Caco-2 (cell line): ENCODE measurements at regions not wholly inside any gene's neighbourhood (a gene's known extent, or its start where the extent isn't known, plus 50 kb on each side); places are given as distances from the start of the nearest gene placed in this dataset.
"Not testable (repeated sequence)": the region's sequence is repeated elsewhere in the genome, so short reads cannot be mapped to it uniquely, and the experiment has no call there.

ENCODE experiments used
- BruUV-seq: library from RNA; stranded (reverse); fragments of 400-500 nt; replicated peaks from 2 replicates; lab custom pipeline; 2021; lab: Mats Ljungman, UMichigan
- CTCF ChIA-PET: fragments of 300-600 bp; sonication (Branson Sonifier 250); formaldehyde crosslinking; loops from one replicate; lab custom pipeline; 2022; ENCODE audit warnings: antibody characterized with exemption; lab: Charles Lee
- POLR2A ChIA-PET: fragments of 300-600 bp; sonication (Branson Sonifier 250); formaldehyde crosslinking; loops from one replicate; lab custom pipeline; 2022; ENCODE audit warnings: antibody characterized with exemption; lab: Charles Lee
- DNase-seq, 2 experiments: peaks; one replicate each; pipeline versions ENCODE4 v3.0.0 to v3.0.0-alpha.2; 2020 to 2022
- H3K27me3 ChIP-seq: replicated peaks from 2 replicates; pipeline ENCODE4 v1.6.0; 2011; ENCODE audit warnings: low read length; ENCODE audit not compliant: control insufficient read depth, insufficient read depth
- H3K36me3 ChIP-seq: 2 replicates; pipeline ENCODE4 v1.5.1; 2011; ENCODE audit warnings: low read length; ENCODE audit not compliant: control insufficient read depth, insufficient read depth
- H3K4me1 ChIP-seq: fragments of 250-450 bp; sonication (Bioruptor Pico); 2 replicates; pipeline ENCODE4 v1.5.1; 2020; ENCODE audit warnings: mild to moderate bottlenecking
- H3K4me3 ChIP-seq: 2 replicates; pipeline ENCODE4 v1.5.1; 2011; ENCODE audit warnings: low read depth, mild to moderate bottlenecking, control low read depth, low read length
- H3K9me3 ChIP-seq: fragments of 250-450 bp; sonication (Bioruptor Pico); 2 replicates; pipeline ENCODE4 v1.5.1; 2020; ENCODE audit warnings: mild to moderate bottlenecking, moderate library complexity
- H3K27ac Mint-ChIP-seq: one replicate; pipeline ENCODE4 v1.8.0; 2022; ENCODE audit warnings: mixed read lengths; ENCODE audit not compliant: unreplicated experiment
- H3K27me3 Mint-ChIP-seq: one replicate; pipeline ENCODE4 v1.8.0; 2022; ENCODE audit warnings: mixed read lengths; ENCODE audit not compliant: insufficient read depth, unreplicated experiment
- H3K36me3 Mint-ChIP-seq: one replicate; pipeline ENCODE4 v1.8.0; 2022; ENCODE audit warnings: mild to moderate bottlenecking, mixed read lengths; ENCODE audit not compliant: insufficient read depth, unreplicated experiment
- H3K4me1 Mint-ChIP-seq: one replicate; pipeline ENCODE4 v1.8.0; 2022; ENCODE audit warnings: low read depth, mixed read lengths; ENCODE audit not compliant: unreplicated experiment
- H3K4me3 Mint-ChIP-seq: one replicate; pipeline ENCODE4 v1.8.0; 2022; ENCODE audit warnings: mild to moderate bottlenecking, moderate library complexity, mixed read lengths; ENCODE audit not compliant: unreplicated experiment
- H3K9me3 Mint-ChIP-seq: one replicate; pipeline ENCODE4 v1.8.0; 2022; ENCODE audit warnings: mixed read lengths; ENCODE audit not compliant: unreplicated experiment
- intact Hi-C: fragments of 100-400 bp; cut with micrococcal nuclease; formaldehyde crosslinking; loops from one replicate; pipeline ENCODE4 v1.10.0; 2022; ENCODE audit not compliant: unreplicated experiment
- TF ChIP-seq, protein P1 (sequence below), 2 experiments: fragments of 200-600 bp in 1 of 2; IDR thresholded peaks; 1 replicate in 1 of 2; 2 replicates in 1 of 2; pipeline versions ENCODE4 v1.5.1 to v1.8.0; 2011 to 2022; ENCODE audit warnings: antibody characterized with exemption in 1 of 2, control low read depth in 1 of 2, inconsistent platforms in 1 of 2, low read depth in 1 of 2, low read length in 1 of 2, mild to moderate bottlenecking in 1 of 2, moderate library complexity in 1 of 2; ENCODE audit not compliant: insufficient read depth in 1 of 2, severe bottlenecking in 1 of 2, unreplicated experiment in 1 of 2

- Histone ChIP-seq H3K9me3 (no peaks in the 10 kb centered on the region), H3K27me3 (no peaks in the 10 kb centered on the region), H3K4me3 (no peak overlapping the region), H3K4me1 (no peaks in the 10 kb centered on the region), H3K36me3 (no peaks in the 10 kb centered on the region)
- Mint-ChIP-seq H3K9me3 (no peaks in the 10 kb centered on the region), H3K36me3 (no peaks in the 10 kb centered on the region), H3K27ac (no peak overlapping the region), H3K4me1 (no peaks in the 10 kb centered on the region), H3K27me3 (no peaks in the 10 kb centered on the region), H3K4me3 (no peak overlapping the region)
- ChIA-PET POLR2A (no interaction called here), CTCF (no interaction called here)
- intact Hi-C loops = no loop called here
- TF ChIP-seq, protein P1, sequence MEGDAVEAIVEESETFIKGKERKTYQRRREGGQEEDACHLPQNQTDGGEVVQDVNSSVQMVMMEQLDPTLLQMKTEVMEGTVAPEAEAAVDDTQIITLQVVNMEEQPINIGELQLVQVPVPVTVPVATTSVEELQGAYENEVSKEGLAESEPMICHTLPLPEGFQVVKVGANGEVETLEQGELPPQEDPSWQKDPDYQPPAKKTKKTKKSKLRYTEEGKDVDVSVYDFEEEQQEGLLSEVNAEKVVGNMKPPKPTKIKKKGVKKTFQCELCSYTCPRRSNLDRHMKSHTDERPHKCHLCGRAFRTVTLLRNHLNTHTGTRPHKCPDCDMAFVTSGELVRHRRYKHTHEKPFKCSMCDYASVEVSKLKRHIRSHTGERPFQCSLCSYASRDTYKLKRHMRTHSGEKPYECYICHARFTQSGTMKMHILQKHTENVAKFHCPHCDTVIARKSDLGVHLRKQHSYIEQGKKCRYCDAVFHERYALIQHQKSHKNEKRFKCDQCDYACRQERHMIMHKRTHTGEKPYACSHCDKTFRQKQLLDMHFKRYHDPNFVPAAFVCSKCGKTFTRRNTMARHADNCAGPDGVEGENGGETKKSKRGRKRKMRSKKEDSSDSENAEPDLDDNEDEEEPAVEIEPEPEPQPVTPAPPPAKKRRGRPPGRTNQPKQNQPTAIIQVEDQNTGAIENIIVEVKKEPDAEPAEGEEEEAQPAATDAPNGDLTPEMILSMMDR (IDR thresholded peaks at IDR 0.05; ENCODE audit: insufficient read depth in 1 of 2, low read depth in 1 of 2, low read length in 1 of 2, severe bottlenecking in 1 of 2, unreplicated experiment in 1 of 2) = no peak
- BruUV-seq = no TSS peak
- DNase-seq = no peak
These were observed 428.9 kb upstream of the B3GAT1 start for GRCh38 chr11:134840945-134841344.

GRCh38 chr11:134840165-134840564 is 428.1 kb upstream of the B3GAT1 start:
- H3K4me1 Mint-ChIP-seq, BruUV-seq, POLR2A ChIA-PET, H3K36me3 ChIP-seq, CTCF ChIA-PET, H3K4me1 ChIP-seq, H3K9me3 ChIP-seq, H3K36me3 Mint-ChIP-seq, H3K27ac Mint-ChIP-seq, intact Hi-C loops, H3K4me3 Mint-ChIP-seq, H3K27me3 ChIP-seq, H3K27me3 Mint-ChIP-seq, H3K9me3 Mint-ChIP-seq, DNase-seq, H3K4me3 ChIP-seq: not testable (repeated sequence)

DNA sequence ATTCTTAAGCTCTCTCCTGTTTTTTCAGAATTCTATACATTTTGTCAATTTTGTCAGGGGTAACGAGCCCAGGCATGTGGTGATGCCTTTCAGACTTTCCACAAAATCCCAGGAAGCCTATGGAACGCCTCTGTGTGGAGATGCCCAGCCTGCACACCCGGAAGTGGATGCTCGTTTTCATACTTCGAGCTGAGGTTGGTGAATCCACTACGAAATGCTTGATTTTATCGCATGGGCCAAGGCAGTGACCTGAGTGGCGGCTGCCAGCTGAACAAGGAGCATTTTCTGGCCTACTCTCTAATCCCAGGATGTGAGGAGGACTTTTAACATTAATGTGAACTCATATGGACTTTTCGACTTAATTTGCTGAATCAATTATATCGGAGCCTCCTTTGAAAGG is 426.7 kb upstream of the B3GAT1 start:
- H3K27ac Mint-ChIP-seq = no peak overlapping the region
- no peak overlapping the region for H3K4me3 Mint-ChIP-seq
- H3K9me3 Mint-ChIP-seq = no peaks in the 10 kb centered on the region
- TF ChIP-seq, protein P1 (IDR thresholded peaks at IDR 0.05; ENCODE audit: insufficient read depth in 1 of 2, low read depth in 1 of 2, low read length in 1 of 2, severe bottlenecking in 1 of 2, unreplicated experiment in 1 of 2) = no peak
- H3K36me3 Mint-ChIP-seq = no peaks in the 10 kb centered on the region
- H3K9me3 ChIP-seq = no peaks in the 10 kb centered on the region
- no peak overlapping the region for H3K4me3 ChIP-seq
- BruUV-seq = no TSS peak
- no peak for DNase-seq
- ChIA-PET POLR2A (interaction anchor here (0.5 kb wide), 1 partner anchor 565 kb away, joined by 4 read pairs; no protein-coding TSS in a partner anchor), CTCF (no interaction called here)
- H3K4me1 Mint-ChIP-seq = no peaks in the 10 kb centered on the region
- H3K4me1 ChIP-seq = no peaks in the 10 kb centered on the region
- no peaks in the 10 kb centered on the region for H3K36me3 ChIP-seq
- H3K27me3 ChIP-seq = no peaks in the 10 kb centered on the region
- intact Hi-C loops = no loop called here
- H3K27me3 Mint-ChIP-seq = no peaks in the 10 kb centered on the region

DNA sequence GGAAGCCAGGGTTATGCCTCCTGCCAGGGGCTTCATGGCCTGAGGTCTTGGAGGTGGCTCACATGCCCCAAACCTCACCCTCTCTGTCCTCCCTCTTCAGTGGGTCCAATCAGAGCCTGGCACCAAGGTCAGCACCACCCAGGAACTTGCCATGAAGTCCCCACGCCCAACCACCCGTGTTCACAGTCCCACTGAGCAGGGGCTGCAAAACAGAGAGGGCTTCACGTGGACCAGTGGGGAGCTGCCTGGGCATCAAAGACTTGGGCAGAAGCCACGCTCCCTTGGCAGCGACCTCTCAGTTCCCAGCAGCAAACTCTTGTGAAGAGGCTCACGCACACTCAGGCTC is 425.8 kb upstream of the B3GAT1 start:
- Mint-ChIP-seq H3K27me3 (peaks cover under 1% of the 10 kb centered on the region), H3K36me3 (no peaks in the 10 kb centered on the region), H3K9me3 (peaks cover 4% of the 10 kb centered on the region), H3K4me1 (no peaks in the 10 kb centered on the region), H3K27ac (no peak overlapping the region), H3K4me3 (no peak overlapping the region)
- DNase-seq = no peak
- H3K9me3 ChIP-seq = no peaks in the 10 kb centered on the region
- H3K4me3 ChIP-seq = no peak overlapping the region
- no peaks in the 10 kb centered on the region for H3K27me3 ChIP-seq
- intact Hi-C loops = no loop called here
- CTCF ChIA-PET = no interaction called here
- POLR2A ChIA-PET = interaction anchor here (0.5 kb wide), 1 partner anchor 564 kb away, joined by 4 read pairs; no protein-coding TSS in a partner anchor
- H3K4me1 ChIP-seq = no peaks in the 10 kb centered on the region
- TF ChIP-seq, protein P1 (IDR thresholded peaks at IDR 0.05; ENCODE audit: insufficient read depth in 1 of 2, low read depth in 1 of 2, low read length in 1 of 2, severe bottlenecking in 1 of 2, unreplicated experiment in 1 of 2) = no peak
- H3K36me3 ChIP-seq = no peaks in the 10 kb centered on the region
- BruUV-seq = no TSS peak
